ENCODE measurements at regions not wholly inside any gene's neighbourhood (a gene's known extent, or its start where the extent isn't known, plus 50 kb on each side); places are given as distances from the start of the nearest gene placed in this dataset.

DNA sequence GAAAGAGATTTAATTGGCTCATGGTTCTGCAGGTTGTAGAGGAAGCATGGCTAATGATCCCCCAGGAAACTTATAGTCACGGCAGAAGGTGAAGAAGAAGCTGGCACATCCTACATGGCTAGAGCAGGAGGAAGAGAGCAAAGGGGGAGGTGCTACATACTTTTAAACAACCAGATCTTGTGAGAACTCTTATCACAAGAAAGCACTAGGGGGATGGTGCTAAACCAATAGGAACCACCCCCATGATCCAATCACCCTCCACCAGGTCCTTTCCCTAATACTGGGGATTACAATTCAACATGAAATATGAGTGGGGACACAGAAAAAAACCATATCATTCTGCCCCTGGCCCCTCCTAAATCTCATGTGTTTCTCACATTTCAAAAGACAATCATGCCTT, 147.2 kb upstream of the EPB41L4A start:
- CTCF ChIA-PET, result no interaction called here
- Mint-ChIP-seq H3K27me3 (ENCODE audit: low read depth) (peaks cover 5% of the 10 kb centered on the region), H3K9me3 (peaks cover 50% of the 10 kb centered on the region), H3K4me3 (no peak overlapping the region), H3K4me1 (peaks cover 7% of the 10 kb centered on the region), H3K27ac (no peak overlapping the region), H3K36me3 (peaks cover 39% of the 10 kb centered on the region)
- DNase-seq (ENCODE audit: low spot score), result no peak
- POLR2A ChIA-PET, result no interaction called here
- TF ChIP-seq RORB (CRISPR knock-in tag; IDR thresholded peaks at IDR 0.05) (no peak), KAT7 (CRISPR knock-in tag; IDR thresholded peaks at IDR 0.05; ENCODE audit: borderline replicate concordance) (no peak), NFATC4 (CRISPR knock-in tag; IDR thresholded peaks at IDR 0.05) (no peak), TCF7 (CRISPR knock-in tag; IDR thresholded peaks at IDR 0.05; ENCODE audit: low read depth) (no peak), ZNF423 (CRISPR knock-in tag; IDR thresholded peaks at IDR 0.05) (no peak), CREB1 (CRISPR knock-in tag; IDR thresholded peaks at IDR 0.05) (no peak), ZNF138 (CRISPR knock-in tag; conservative IDR thresholded peaks at IDR 0.05) (no peak), ZNF416 (CRISPR knock-in tag; IDR thresholded peaks at IDR 0.05) (no peak), TP53 (CRISPR knock-in tag; IDR thresholded peaks at IDR 0.05) (no peak)
- TF ChIP-seq, protein P1, sequence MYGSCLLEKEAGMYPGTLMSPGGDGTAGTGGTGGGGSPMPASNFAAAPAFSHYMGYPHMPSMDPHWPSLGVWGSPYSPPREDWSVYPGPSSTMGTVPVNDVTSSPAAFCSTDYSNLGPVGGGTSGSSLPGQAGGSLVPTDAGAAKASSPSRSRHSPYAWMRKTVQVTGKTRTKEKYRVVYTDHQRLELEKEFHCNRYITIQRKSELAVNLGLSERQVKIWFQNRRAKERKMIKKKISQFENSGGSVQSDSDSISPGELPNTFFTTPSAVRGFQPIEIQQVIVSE (CRISPR knock-in tag; IDR thresholded peaks at IDR 0.05; ENCODE audit: borderline replicate concordance), result no peak
- TF ChIP-seq, protein P2, sequence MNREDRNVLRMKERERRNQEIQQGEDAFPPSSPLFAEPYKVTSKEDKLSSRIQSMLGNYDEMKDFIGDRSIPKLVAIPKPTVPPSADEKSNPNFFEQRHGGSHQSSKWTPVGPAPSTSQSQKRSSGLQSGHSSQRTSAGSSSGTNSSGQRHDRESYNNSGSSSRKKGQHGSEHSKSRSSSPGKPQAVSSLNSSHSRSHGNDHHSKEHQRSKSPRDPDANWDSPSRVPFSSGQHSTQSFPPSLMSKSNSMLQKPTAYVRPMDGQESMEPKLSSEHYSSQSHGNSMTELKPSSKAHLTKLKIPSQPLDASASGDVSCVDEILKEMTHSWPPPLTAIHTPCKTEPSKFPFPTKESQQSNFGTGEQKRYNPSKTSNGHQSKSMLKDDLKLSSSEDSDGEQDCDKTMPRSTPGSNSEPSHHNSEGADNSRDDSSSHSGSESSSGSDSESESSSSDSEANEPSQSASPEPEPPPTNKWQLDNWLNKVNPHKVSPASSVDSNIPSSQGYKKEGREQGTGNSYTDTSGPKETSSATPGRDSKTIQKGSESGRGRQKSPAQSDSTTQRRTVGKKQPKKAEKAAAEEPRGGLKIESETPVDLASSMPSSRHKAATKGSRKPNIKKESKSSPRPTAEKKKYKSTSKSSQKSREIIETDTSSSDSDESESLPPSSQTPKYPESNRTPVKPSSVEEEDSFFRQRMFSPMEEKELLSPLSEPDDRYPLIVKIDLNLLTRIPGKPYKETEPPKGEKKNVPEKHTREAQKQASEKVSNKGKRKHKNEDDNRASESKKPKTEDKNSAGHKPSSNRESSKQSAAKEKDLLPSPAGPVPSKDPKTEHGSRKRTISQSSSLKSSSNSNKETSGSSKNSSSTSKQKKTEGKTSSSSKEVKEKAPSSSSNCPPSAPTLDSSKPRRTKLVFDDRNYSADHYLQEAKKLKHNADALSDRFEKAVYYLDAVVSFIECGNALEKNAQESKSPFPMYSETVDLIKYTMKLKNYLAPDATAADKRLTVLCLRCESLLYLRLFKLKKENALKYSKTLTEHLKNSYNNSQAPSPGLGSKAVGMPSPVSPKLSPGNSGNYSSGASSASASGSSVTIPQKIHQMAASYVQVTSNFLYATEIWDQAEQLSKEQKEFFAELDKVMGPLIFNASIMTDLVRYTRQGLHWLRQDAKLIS (CRISPR knock-in tag; IDR thresholded peaks at IDR 0.05; ENCODE audit: borderline replicate concordance), result no peak
- TF ChIP-seq, protein P3, sequence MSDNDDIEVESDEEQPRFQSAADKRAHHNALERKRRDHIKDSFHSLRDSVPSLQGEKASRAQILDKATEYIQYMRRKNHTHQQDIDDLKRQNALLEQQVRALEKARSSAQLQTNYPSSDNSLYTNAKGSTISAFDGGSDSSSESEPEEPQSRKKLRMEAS (CRISPR knock-in tag; IDR thresholded peaks at IDR 0.05), result no peak
- ATAC-seq, result no peak

DNA sequence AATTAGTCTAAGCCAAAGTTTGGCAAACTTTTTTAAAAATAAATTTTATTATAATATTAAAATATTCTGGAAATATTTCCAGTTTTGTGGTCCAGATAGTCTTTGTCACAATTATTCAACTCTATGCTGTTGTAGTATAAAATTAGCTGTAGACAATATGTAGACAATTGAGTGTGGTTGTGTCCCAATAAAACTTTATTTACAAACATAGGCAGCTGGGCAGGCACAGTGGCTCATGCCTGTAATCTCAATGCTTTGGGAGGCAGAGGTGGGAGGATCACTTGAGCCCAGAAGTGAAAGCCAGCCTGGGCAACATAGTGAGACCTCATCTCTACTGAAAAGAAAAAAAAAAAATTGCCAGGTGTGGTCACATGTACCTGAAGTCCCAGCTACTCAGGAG, 150.5 kb upstream of the EPB41L4A start:
- ChIA-PET CTCF (no interaction called here), POLR2A (interaction anchor here (0.7 kb wide), 1 partner anchor 26 kb away, joined by 3 read pairs; no protein-coding TSS in a partner anchor)
- H3K4me3 Mint-ChIP-seq, result no peak overlapping the region
- TF ChIP-seq, protein P4, sequence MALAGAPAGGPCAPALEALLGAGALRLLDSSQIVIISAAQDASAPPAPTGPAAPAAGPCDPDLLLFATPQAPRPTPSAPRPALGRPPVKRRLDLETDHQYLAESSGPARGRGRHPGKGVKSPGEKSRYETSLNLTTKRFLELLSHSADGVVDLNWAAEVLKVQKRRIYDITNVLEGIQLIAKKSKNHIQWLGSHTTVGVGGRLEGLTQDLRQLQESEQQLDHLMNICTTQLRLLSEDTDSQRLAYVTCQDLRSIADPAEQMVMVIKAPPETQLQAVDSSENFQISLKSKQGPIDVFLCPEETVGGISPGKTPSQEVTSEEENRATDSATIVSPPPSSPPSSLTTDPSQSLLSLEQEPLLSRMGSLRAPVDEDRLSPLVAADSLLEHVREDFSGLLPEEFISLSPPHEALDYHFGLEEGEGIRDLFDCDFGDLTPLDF (CRISPR knock-in tag; IDR thresholded peaks at IDR 0.05), result no peak
- TF ChIP-seq, protein P5, sequence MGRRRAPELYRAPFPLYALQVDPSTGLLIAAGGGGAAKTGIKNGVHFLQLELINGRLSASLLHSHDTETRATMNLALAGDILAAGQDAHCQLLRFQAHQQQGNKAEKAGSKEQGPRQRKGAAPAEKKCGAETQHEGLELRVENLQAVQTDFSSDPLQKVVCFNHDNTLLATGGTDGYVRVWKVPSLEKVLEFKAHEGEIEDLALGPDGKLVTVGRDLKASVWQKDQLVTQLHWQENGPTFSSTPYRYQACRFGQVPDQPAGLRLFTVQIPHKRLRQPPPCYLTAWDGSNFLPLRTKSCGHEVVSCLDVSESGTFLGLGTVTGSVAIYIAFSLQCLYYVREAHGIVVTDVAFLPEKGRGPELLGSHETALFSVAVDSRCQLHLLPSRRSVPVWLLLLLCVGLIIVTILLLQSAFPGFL (CRISPR knock-in tag; IDR thresholded peaks at IDR 0.05; ENCODE audit: borderline replicate concordance), result no peak
- TF ChIP-seq, protein P6, sequence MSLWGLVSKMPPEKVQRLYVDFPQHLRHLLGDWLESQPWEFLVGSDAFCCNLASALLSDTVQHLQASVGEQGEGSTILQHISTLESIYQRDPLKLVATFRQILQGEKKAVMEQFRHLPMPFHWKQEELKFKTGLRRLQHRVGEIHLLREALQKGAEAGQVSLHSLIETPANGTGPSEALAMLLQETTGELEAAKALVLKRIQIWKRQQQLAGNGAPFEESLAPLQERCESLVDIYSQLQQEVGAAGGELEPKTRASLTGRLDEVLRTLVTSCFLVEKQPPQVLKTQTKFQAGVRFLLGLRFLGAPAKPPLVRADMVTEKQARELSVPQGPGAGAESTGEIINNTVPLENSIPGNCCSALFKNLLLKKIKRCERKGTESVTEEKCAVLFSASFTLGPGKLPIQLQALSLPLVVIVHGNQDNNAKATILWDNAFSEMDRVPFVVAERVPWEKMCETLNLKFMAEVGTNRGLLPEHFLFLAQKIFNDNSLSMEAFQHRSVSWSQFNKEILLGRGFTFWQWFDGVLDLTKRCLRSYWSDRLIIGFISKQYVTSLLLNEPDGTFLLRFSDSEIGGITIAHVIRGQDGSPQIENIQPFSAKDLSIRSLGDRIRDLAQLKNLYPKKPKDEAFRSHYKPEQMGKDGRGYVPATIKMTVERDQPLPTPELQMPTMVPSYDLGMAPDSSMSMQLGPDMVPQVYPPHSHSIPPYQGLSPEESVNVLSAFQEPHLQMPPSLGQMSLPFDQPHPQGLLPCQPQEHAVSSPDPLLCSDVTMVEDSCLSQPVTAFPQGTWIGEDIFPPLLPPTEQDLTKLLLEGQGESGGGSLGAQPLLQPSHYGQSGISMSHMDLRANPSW (CRISPR knock-in tag; conservative IDR thresholded peaks at IDR 0.05; ENCODE audit: low read depth), result no peak
- TF ChIP-seq FOXJ3 (CRISPR knock-in tag; IDR thresholded peaks at IDR 0.05; ENCODE audit: borderline replicate concordance), result no peak
- TF ChIP-seq, protein P7, sequence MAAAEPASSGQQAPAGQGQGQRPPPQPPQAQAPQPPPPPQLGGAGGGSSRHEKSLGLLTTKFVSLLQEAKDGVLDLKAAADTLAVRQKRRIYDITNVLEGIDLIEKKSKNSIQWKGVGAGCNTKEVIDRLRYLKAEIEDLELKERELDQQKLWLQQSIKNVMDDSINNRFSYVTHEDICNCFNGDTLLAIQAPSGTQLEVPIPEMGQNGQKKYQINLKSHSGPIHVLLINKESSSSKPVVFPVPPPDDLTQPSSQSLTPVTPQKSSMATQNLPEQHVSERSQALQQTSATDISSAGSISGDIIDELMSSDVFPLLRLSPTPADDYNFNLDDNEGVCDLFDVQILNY (CRISPR knock-in tag; IDR thresholded peaks at IDR 0.05), result no peak
- TF ChIP-seq GTF2I (CRISPR knock-in tag; conservative IDR thresholded peaks at IDR 0.05), result no peak
- TF ChIP-seq GABPB1 (CRISPR knock-in tag; IDR thresholded peaks at IDR 0.05), result no peak
- TF ChIP-seq, protein P1 (CRISPR knock-in tag; IDR thresholded peaks at IDR 0.05; ENCODE audit: borderline replicate concordance), result no peak
- TF ChIP-seq, protein P8, sequence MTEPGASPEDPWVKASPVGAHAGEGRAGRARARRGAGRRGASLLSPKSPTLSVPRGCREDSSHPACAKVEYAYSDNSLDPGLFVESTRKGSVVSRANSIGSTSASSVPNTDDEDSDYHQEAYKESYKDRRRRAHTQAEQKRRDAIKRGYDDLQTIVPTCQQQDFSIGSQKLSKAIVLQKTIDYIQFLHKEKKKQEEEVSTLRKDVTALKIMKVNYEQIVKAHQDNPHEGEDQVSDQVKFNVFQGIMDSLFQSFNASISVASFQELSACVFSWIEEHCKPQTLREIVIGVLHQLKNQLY (CRISPR knock-in tag; IDR thresholded peaks at IDR 0.05), result no peak
- TF ChIP-seq CREM (CRISPR knock-in tag; IDR thresholded peaks at IDR 0.05), result no peak
- no peaks in the 10 kb centered on the region for H3K4me1 Mint-ChIP-seq
- H3K36me3 Mint-ChIP-seq, result peaks cover 7% of the 10 kb centered on the region
- DNase-seq (ENCODE audit: low spot score) (no peak), ATAC-seq (no peak)
- peaks cover 3% of the 10 kb centered on the region; the same call in 1 of the 2 replicates for H3K27me3 Mint-ChIP-seq (ENCODE audit: low read depth)
- peaks cover 25% of the 10 kb centered on the region for H3K9me3 Mint-ChIP-seq
- H3K27ac Mint-ChIP-seq, result no peak overlapping the region

Data from WTC11 (cell line).